ENCODE measurements at regions not wholly inside any gene's neighbourhood (a gene's known extent, or its start where the extent isn't known, plus 50 kb on each side); places are given as distances from the start of the nearest gene placed in this dataset.

DNA sequence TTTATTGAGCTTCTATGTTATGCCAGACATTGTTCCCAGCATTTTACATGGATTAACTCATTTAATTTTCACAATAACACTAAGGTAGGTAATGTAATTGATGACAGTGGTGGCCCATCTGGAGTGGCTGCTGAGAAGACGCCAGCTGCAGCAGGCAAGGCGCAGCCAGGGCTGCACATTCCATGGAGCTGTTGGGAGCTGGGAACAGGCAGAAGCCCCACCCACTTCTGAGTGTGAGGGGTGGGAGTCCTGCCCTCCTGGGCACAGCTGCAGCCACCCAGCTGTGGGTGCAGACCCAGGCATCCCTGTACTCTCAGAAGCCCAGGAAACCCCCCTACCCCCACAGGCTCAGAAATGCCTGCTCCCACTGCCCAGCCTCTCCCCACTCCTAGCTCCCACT lies 183.3 kb downstream of the DEPDC1B start:
- no peak for TF ChIP-seq POLR2A (IDR thresholded peaks at IDR 0.05; ENCODE audit: low read length)
- TF ChIP-seq GATA1 (IDR thresholded peaks at IDR 0.05; ENCODE audit: low read depth, low read length), result no peak

Data from erythroblast (primary cell).